Vagina (tissue), 2 donors: ENCODE measurements at regions not wholly inside any gene's neighbourhood (a gene's known extent, or its start where the extent isn't known, plus 50 kb on each side); places are given as distances from the start of the nearest gene placed in this dataset.

Experiments used
- CTCF ChIP-seq, 3 experiments: fragments of 450-650 bp in 2 of 3; fragments of 200-600 bp in 1 of 3; sonication (generic) in 1 of 3; IDR thresholded peaks; one replicate each; pipeline ENCODE4 v1.5.1; 2017 to 2019; ENCODE audit warnings: antibody characterized with exemption in 3 of 3, mild to moderate bottlenecking in 2 of 3, moderate library complexity in 2 of 3
- POLR2A ChIP-seq, 2 donors: fragments of 450-650 bp; IDR thresholded peaks; one replicate each; pipeline ENCODE4 v1.6.1; 2017; ENCODE audit warnings: antibody characterized with exemption in 2 of 2, mild to moderate bottlenecking in 2 of 2, moderate library complexity in 2 of 2
- POLR2AphosphoS5 ChIP-seq, 2 donors: sonication (generic); formaldehyde crosslinking; IDR thresholded peaks; one replicate each; pipeline ENCODE4 v1.9.0; 2017; ENCODE audit warnings: antibody characterized with exemption in 2 of 2, mild to moderate bottlenecking in 2 of 2, low read depth in 1 of 2; ENCODE audit not compliant: insufficient read depth in 1 of 2

- TF ChIP-seq CTCF (IDR thresholded peaks at IDR 0.05) (no peak), POLR2A (IDR thresholded peaks at IDR 0.05) (no peak), POLR2AphosphoS5 (IDR thresholded peaks at IDR 0.05; ENCODE audit: insufficient read depth in 1 of 2, low read depth in 1 of 2) (no peak)
Measured at GRCh38 chr2:236965021-236965840, 120.5 kb upstream of the COPS8 start.
